ENCODE measurements at regions not wholly inside any gene's neighbourhood (a gene's known extent, or its start where the extent isn't known, plus 50 kb on each side); places are given as distances from the start of the nearest gene placed in this dataset.

GRCh38 chr17:70820276-70820675, 650.9 kb downstream of the KCNJ2 start:
- DNase-seq: no peak

GRCh38 chr17:70825321-70826125, 656.2 kb downstream of the KCNJ2 start:
- H3K4me3 ChIP-seq (ENCODE audit: low read length): no peak overlapping the region
- H3K36me3 ChIP-seq (ENCODE audit: insufficient read depth, low read length): no peaks in the 10 kb centered on the region
- no peak overlapping the region for H3K27ac Mint-ChIP-seq
- peaks cover 0 to 12% (median 5%) of the 10 kb centered on the region in 5 donors for H3K9me3 Mint-ChIP-seq
- no peaks in the 10 kb centered on the region for H3K4me1 Mint-ChIP-seq
- H3K4me1 ChIP-seq (ENCODE audit: insufficient read depth, low read length): no peaks in the 10 kb centered on the region
- H3K27me3 Mint-ChIP-seq: no peaks in the 10 kb centered on the region
- no peak for DNase-seq
- H3K4me3 Mint-ChIP-seq: no peak overlapping the region
- ChIA-PET POLR2A (no interaction called here), CTCF (no interaction called here)
- no peaks in the 10 kb centered on the region for H3K9me3 ChIP-seq (ENCODE audit: low read length)
- no peaks in the 10 kb centered on the region for H3K27me3 ChIP-seq (ENCODE audit: insufficient read depth, low read length, poor library complexity, severe bottlenecking)
- H3K36me3 Mint-ChIP-seq: no peaks in the 10 kb centered on the region
- H3K27ac ChIP-seq (ENCODE audit: low read depth, low read length): no peak overlapping the region

More at GRCh38 chr17:70820276-70820675, 650.9 kb downstream of the KCNJ2 start:
- ChIA-PET CTCF (no interaction called here), POLR2A (no interaction called here)
- no peak overlapping the region for H3K4me3 ChIP-seq (ENCODE audit: low read length)
- H3K27me3 ChIP-seq (ENCODE audit: insufficient read depth, low read length, poor library complexity, severe bottlenecking): no peaks in the 10 kb centered on the region
- no peaks in the 10 kb centered on the region for H3K27me3 Mint-ChIP-seq
- H3K4me1 ChIP-seq (ENCODE audit: insufficient read depth, low read length): no peaks in the 10 kb centered on the region
- peaks cover 0 to 15% (median 4%) of the 10 kb centered on the region in 5 donors for H3K9me3 Mint-ChIP-seq
- H3K4me3 Mint-ChIP-seq: no peak overlapping the region
- no peaks in the 10 kb centered on the region for H3K9me3 ChIP-seq (ENCODE audit: low read length)
- H3K27ac Mint-ChIP-seq: no peak overlapping the region
- H3K27ac ChIP-seq (ENCODE audit: low read depth, low read length): no peak overlapping the region
- no peaks in the 10 kb centered on the region for H3K36me3 ChIP-seq (ENCODE audit: insufficient read depth, low read length)
- no peaks in the 10 kb centered on the region for H3K36me3 Mint-ChIP-seq
- H3K4me1 Mint-ChIP-seq: no peaks in the 10 kb centered on the region

- no peaks in the 10 kb centered on the region for H3K4me1 Mint-ChIP-seq
- no peaks in the 10 kb centered on the region for H3K36me3 ChIP-seq (ENCODE audit: insufficient read depth, low read length)
- no peaks in the 10 kb centered on the region for H3K9me3 ChIP-seq (ENCODE audit: low read length)
- H3K4me3 ChIP-seq (ENCODE audit: low read length): no peak overlapping the region
- H3K27me3 ChIP-seq (ENCODE audit: insufficient read depth, low read length, poor library complexity, severe bottlenecking): no peaks in the 10 kb centered on the region
- ChIA-PET CTCF (no interaction called here), POLR2A (no interaction called here)
- peaks cover 0 to 5% (median 3%) of the 10 kb centered on the region in 5 donors for H3K9me3 Mint-ChIP-seq
- no peak overlapping the region for H3K27ac ChIP-seq (ENCODE audit: low read depth, low read length)
- H3K4me1 ChIP-seq (ENCODE audit: insufficient read depth, low read length): no peaks in the 10 kb centered on the region
- H3K36me3 Mint-ChIP-seq: no peaks in the 10 kb centered on the region
- no peaks in the 10 kb centered on the region for H3K27me3 Mint-ChIP-seq
- no peak overlapping the region for H3K27ac Mint-ChIP-seq
- DNase-seq: no peak
- no peak overlapping the region for H3K4me3 Mint-ChIP-seq
Measured at GRCh38 chr17:70829876-70830275, 660.5 kb downstream of the KCNJ2 start.

- H3K4me1 Mint-ChIP-seq: no peaks in the 10 kb centered on the region
- Histone ChIP-seq H3K27ac (ENCODE audit: low read depth, low read length) (no peak overlapping the region), H3K4me1 (ENCODE audit: insufficient read depth, low read length) (no peaks in the 10 kb centered on the region), H3K36me3 (ENCODE audit: insufficient read depth, low read length) (no peaks in the 10 kb centered on the region), H3K4me3 (ENCODE audit: low read length) (no peak overlapping the region), H3K27me3 (ENCODE audit: insufficient read depth, low read length, poor library complexity, severe bottlenecking) (no peaks in the 10 kb centered on the region), H3K9me3 (ENCODE audit: low read length) (no peaks in the 10 kb centered on the region)
- ChIA-PET POLR2A (no interaction called here), CTCF (no interaction called here)
- H3K36me3 Mint-ChIP-seq: no peaks in the 10 kb centered on the region
- DNase-seq: no peak
- H3K27ac Mint-ChIP-seq: no peak overlapping the region
- no peaks in the 10 kb centered on the region for H3K27me3 Mint-ChIP-seq
- peaks cover 2 to 9% (median 5%) of the 10 kb centered on the region in 5 donors for H3K9me3 Mint-ChIP-seq
- H3K4me3 Mint-ChIP-seq: no peak overlapping the region
Measured at GRCh38 chr17:70834039-70834438, 664.7 kb downstream of the KCNJ2 start.

DNA sequence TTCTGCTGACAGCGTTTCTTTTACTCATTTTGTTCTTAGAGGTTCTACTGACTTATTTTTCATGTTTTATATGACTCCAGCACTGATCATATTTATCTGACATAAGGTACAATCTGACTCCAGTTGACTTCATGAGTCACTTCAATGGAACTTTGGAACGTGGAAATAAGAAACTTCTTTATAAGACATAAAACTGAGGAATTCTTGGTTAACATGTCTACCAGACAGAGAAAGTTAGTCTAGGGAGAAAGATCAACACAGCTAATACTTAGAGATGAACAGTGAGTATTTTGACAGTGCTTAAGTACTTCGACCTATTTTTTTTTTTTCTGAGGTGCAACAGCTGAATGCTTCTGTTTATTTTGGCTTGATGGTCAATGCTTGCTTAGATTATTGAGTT, 679.5 kb downstream of the KCNJ2 start:
- Histone ChIP-seq H3K4me3 (ENCODE audit: low read length) (no peak overlapping the region), H3K27ac (ENCODE audit: low read depth, low read length) (no peak overlapping the region), H3K4me1 (ENCODE audit: insufficient read depth, low read length) (no peaks in the 10 kb centered on the region), H3K36me3 (ENCODE audit: insufficient read depth, low read length) (no peaks in the 10 kb centered on the region), H3K27me3 (ENCODE audit: insufficient read depth, low read length, poor library complexity, severe bottlenecking) (no peaks in the 10 kb centered on the region), H3K9me3 (ENCODE audit: low read length) (no peaks in the 10 kb centered on the region)
- Mint-ChIP-seq H3K4me3 (no peak overlapping the region), H3K27me3 (no peaks in the 10 kb centered on the region), H3K27ac (no peak overlapping the region), H3K4me1 (no peaks in the 10 kb centered on the region), H3K36me3 (no peaks in the 10 kb centered on the region), H3K9me3 (peaks cover 0 to 10% (median 4%) of the 10 kb centered on the region in 5 donors)
- ChIA-PET CTCF (no interaction called here), POLR2A (no interaction called here)
- no peak for DNase-seq

DNA sequence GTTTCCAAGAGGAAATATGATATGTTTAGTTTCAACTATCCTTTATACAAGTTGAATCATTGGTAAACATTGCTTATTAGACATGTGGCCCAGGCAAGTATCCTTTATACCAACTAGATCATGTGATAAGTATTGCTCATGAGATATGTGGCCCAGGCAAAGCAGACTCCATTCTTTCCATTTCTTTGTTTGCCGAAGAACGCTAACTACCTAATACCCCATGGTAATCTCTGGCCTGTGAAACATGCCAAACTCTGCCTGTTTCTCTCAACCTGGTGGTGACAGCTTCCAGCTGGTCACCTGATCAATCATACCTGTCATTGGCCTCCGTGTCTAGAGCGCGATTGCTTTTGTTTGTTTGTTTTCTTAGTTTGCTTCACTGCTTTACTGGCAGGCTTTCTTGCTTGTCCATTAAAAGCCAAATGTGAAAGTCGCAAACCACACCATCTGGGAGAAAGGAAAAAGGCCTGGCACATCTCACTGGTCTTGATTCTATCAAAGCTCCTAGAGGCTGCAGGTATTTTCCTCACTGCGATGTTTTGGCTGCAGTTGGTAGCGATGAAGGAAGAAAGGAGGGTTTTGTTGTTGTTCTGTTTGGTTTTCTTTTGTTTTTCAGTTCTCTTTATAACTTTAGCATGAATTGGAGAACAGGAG, 686.2 kb downstream of the KCNJ2 start:
- H3K36me3 Mint-ChIP-seq: no peaks in the 10 kb centered on the region
- Histone ChIP-seq H3K4me1 (ENCODE audit: insufficient read depth, low read length) (no peaks in the 10 kb centered on the region), H3K36me3 (ENCODE audit: insufficient read depth, low read length) (no peaks in the 10 kb centered on the region), H3K27ac (ENCODE audit: low read depth, low read length) (no peak overlapping the region), H3K9me3 (ENCODE audit: low read length) (no peaks in the 10 kb centered on the region), H3K4me3 (ENCODE audit: low read length) (no peak overlapping the region), H3K27me3 (ENCODE audit: insufficient read depth, low read length, poor library complexity, severe bottlenecking) (no peaks in the 10 kb centered on the region)
- DNase-seq: no peak
- H3K4me3 Mint-ChIP-seq: no peak overlapping the region
- H3K4me1 Mint-ChIP-seq: no peaks in the 10 kb centered on the region
- ChIA-PET POLR2A (no interaction called here), CTCF (no interaction called here)
- H3K9me3 Mint-ChIP-seq: peaks cover 0 to 10% (median 3%) of the 10 kb centered on the region in 5 donors
- H3K27me3 Mint-ChIP-seq: no peaks in the 10 kb centered on the region
- no peak overlapping the region for H3K27ac Mint-ChIP-seq

DNA sequence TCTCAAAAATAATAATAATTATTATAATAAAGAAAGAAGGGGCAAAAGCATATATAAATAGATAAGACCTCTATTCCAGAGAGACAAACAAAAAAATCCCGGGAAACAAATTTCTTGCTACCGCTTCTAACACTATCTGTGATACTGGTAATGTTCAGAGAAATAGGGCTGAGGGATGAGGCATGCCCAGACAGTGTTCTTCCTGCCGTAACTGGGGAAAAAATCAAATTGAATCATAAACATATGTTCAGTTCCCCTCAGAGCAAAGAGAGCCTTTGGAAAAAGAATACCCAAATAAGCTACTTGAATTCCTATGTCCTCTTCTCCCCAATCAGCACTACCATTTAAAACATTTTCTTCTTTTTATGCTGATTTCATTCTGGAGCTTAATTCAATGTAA, 688.0 kb downstream of the KCNJ2 start:
- Mint-ChIP-seq H3K27me3 (no peaks in the 10 kb centered on the region), H3K9me3 (peaks cover 2 to 8% (median 5%) of the 10 kb centered on the region in 5 donors), H3K4me3 (no peak overlapping the region), H3K36me3 (no peaks in the 10 kb centered on the region), H3K27ac (no peak overlapping the region), H3K4me1 (no peaks in the 10 kb centered on the region)
- ChIA-PET CTCF (no interaction called here), POLR2A (no interaction called here)
- no peaks in the 10 kb centered on the region for H3K36me3 ChIP-seq (ENCODE audit: insufficient read depth, low read length)
- H3K4me3 ChIP-seq (ENCODE audit: low read length): no peak overlapping the region
- no peaks in the 10 kb centered on the region for H3K27me3 ChIP-seq (ENCODE audit: insufficient read depth, low read length, poor library complexity, severe bottlenecking)
- no peaks in the 10 kb centered on the region for H3K9me3 ChIP-seq (ENCODE audit: low read length)
- no peaks in the 10 kb centered on the region for H3K4me1 ChIP-seq (ENCODE audit: insufficient read depth, low read length)
- no peak overlapping the region for H3K27ac ChIP-seq (ENCODE audit: low read depth, low read length)
- no peak for DNase-seq

- Histone ChIP-seq H3K9me3 (ENCODE audit: low read length) (no peaks in the 10 kb centered on the region), H3K4me3 (ENCODE audit: low read length) (no peak overlapping the region), H3K27ac (ENCODE audit: low read depth, low read length) (no peak overlapping the region), H3K27me3 (ENCODE audit: insufficient read depth, low read length, poor library complexity, severe bottlenecking) (no peaks in the 10 kb centered on the region), H3K4me1 (ENCODE audit: insufficient read depth, low read length) (no peaks in the 10 kb centered on the region), H3K36me3 (ENCODE audit: insufficient read depth, low read length) (no peaks in the 10 kb centered on the region)
- H3K27ac Mint-ChIP-seq: no peak overlapping the region
- no peak for DNase-seq
- ChIA-PET POLR2A (no interaction called here), CTCF (no interaction called here)
- no peaks in the 10 kb centered on the region for H3K27me3 Mint-ChIP-seq
- H3K36me3 Mint-ChIP-seq: no peaks in the 10 kb centered on the region
- H3K4me3 Mint-ChIP-seq: no peak overlapping the region
- H3K9me3 Mint-ChIP-seq: peaks cover 3 to 20% (median 7%) of the 10 kb centered on the region in 5 donors
- H3K4me1 Mint-ChIP-seq: no peaks in the 10 kb centered on the region
Measured at GRCh38 chr17:70859829-70860228, 690.5 kb downstream of the KCNJ2 start.

All from CD8-positive, alpha-beta memory T cell (primary cell).